Ectodermal cell (in vitro differentiated cells): ENCODE measurements at regions not wholly inside any gene's neighbourhood (a gene's known extent, or its start where the extent isn't known, plus 50 kb on each side); places are given as distances from the start of the nearest gene placed in this dataset.

Experiments used
- H3K27ac ChIP-seq: 2 replicates; pipeline ENCODE4 v1.7.0; 2013; ENCODE audit warnings: mild to moderate bottlenecking, low read depth, low read length; ENCODE audit not compliant: insufficient read depth, poor library complexity, severe bottlenecking
- H3K27me3 ChIP-seq: 2 replicates; pipeline ENCODE4 v1.7.0; 2013; ENCODE audit warnings: mild to moderate bottlenecking, low read length; ENCODE audit not compliant: insufficient read depth, control insufficient read depth, poor library complexity, severe bottlenecking
- H3K36me3 ChIP-seq: one replicate; pipeline ENCODE4 v1.7.0; 2013; ENCODE audit warnings: low read length; ENCODE audit not compliant: control insufficient read depth, insufficient read depth
- H3K4me1 ChIP-seq: one replicate; pipeline ENCODE4 v1.7.0; 2013; ENCODE audit warnings: low read length; ENCODE audit not compliant: control insufficient read depth, insufficient read depth
- H3K4me3 ChIP-seq: 2 replicates; pipeline ENCODE4 v1.7.0; 2013; ENCODE audit warnings: low read depth, low read length, control low read depth; ENCODE audit not compliant: insufficient read depth
- H3K9me3 ChIP-seq: 2 replicates; pipeline ENCODE4 v1.7.0; 2013; ENCODE audit warnings: mild to moderate bottlenecking, low read length, moderate library complexity; ENCODE audit not compliant: control insufficient read depth
- WGBS, 2 experiments: methylation state at CpG; one replicate each; pipeline ENCODE4 v1.1.7; 2013; ENCODE audit warnings: missing lambda C conversion rate in 2 of 2; 5-methylcytosine and 5-hydroxymethylcytosine counted together

- Histone ChIP-seq H3K4me1 (no peaks in the 10 kb centered on the region), H3K27ac (no peak overlapping the region), H3K9me3 (no peaks in the 10 kb centered on the region), H3K4me3 (no peak overlapping the region), H3K36me3 (no peaks in the 10 kb centered on the region), H3K27me3 (no peaks in the 10 kb centered on the region)
- WGBS, 2 experiments = 32 to 35% methylated on average over 3 of the region's 3 CpGs
Observed at GRCh38 chr12:77133566-77133965, 68.2 kb upstream of the E2F7 start.

DNA sequence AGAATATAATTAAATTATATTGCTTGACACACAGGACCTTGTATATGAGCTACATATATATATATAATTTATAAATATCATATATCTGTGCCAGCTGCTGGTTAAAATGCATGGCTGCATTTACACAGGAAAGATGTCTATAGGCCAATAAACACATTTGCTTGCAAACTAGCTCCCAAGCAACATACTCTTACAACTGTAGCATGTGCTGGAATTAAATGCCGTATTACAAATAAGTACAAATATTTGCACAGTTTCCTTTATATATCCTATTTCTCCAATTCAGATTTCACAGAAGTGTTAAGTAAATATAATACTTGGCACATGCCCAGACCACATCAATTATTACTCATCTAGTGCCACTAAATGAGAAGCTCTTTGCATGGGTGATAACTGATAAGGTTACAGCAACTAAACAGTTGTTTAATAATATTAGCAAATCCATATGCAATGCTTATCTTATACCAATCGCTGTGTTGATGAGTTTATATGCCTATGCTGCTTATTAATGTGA is 66.7 kb upstream of the E2F7 start:
- no peak overlapping the region for H3K27ac ChIP-seq
- no peaks in the 10 kb centered on the region for H3K9me3 ChIP-seq
- H3K36me3 ChIP-seq = no peaks in the 10 kb centered on the region
- H3K27me3 ChIP-seq = no peaks in the 10 kb centered on the region
- H3K4me1 ChIP-seq = no peaks in the 10 kb centered on the region
- 100% methylated on average over 1 of the region's 2 CpGs for WGBS, 2 experiments
- no peak overlapping the region for H3K4me3 ChIP-seq

- no peak overlapping the region for H3K4me3 ChIP-seq
- no peaks in the 10 kb centered on the region for H3K27me3 ChIP-seq
- no peaks in the 10 kb centered on the region for H3K4me1 ChIP-seq
- no peaks in the 10 kb centered on the region for H3K9me3 ChIP-seq
- 91 to 92% methylated on average over 6 of the region's 6 CpGs for WGBS, 2 experiments
- no peak overlapping the region for H3K27ac ChIP-seq
- H3K36me3 ChIP-seq = no peaks in the 10 kb centered on the region
Observed at GRCh38 chr12:77130193-77130592, 64.8 kb upstream of the E2F7 start.

GRCh38 chr12:77124767-77125166 is 59.4 kb upstream of the E2F7 start:
- WGBS, 2 experiments = 88 to 94% methylated on average over 2 of the region's 2 CpGs
- Histone ChIP-seq H3K4me3 (no peak overlapping the region), H3K4me1 (no peaks in the 10 kb centered on the region), H3K27ac (no peak overlapping the region), H3K36me3 (no peaks in the 10 kb centered on the region), H3K9me3 (no peaks in the 10 kb centered on the region), H3K27me3 (no peaks in the 10 kb centered on the region)

DNA sequence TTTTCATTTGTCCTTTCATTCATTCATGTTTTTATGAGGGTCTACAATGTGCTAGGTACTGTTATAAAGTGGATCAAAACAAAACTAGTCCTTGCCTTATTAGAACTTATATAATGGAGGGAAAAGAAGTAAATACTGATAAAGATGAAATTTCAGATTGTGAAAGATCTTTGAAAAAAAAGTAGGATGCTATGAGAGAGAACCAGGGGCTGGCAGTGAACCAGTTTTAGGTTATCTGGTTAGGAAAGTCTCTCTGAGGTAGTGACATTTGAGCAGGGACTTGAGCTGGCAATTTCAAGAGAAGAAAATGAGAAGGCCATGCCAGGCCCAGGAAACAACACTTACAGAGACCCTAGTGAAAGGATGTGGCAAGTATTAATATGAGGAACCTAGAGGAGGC is 57.3 kb upstream of the E2F7 start:
- Histone ChIP-seq H3K27me3 (no peaks in the 10 kb centered on the region), H3K4me1 (no peaks in the 10 kb centered on the region), H3K36me3 (no peaks in the 10 kb centered on the region), H3K4me3 (no peak overlapping the region), H3K9me3 (no peaks in the 10 kb centered on the region), H3K27ac (no peak overlapping the region)

DNA sequence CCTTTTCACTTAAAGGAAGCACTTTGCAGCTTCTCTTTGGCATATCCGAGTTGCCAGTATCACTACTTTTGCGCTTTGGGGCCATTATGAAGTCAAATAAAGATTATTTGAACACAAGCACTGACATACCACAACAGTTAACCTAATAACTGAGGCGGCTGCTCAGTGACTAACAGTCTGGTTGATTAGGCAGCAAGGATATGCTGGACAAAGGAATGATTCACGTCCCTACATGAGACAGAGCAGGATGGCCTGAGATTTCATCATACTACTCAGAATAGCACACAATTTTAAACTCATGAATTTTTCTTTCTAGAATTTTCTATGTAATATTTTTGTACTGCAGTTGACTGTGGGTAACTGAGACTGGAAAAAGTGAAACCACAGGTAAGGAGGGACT is 56.9 kb upstream of the E2F7 start:
- Histone ChIP-seq H3K9me3 (no peaks in the 10 kb centered on the region), H3K36me3 (no peaks in the 10 kb centered on the region), H3K27ac (no peak overlapping the region), H3K4me1 (no peaks in the 10 kb centered on the region), H3K27me3 (no peaks in the 10 kb centered on the region), H3K4me3 (no peak overlapping the region)
- WGBS, 2 experiments = 83 to 91% methylated on average over 4 of the region's 4 CpGs

DNA sequence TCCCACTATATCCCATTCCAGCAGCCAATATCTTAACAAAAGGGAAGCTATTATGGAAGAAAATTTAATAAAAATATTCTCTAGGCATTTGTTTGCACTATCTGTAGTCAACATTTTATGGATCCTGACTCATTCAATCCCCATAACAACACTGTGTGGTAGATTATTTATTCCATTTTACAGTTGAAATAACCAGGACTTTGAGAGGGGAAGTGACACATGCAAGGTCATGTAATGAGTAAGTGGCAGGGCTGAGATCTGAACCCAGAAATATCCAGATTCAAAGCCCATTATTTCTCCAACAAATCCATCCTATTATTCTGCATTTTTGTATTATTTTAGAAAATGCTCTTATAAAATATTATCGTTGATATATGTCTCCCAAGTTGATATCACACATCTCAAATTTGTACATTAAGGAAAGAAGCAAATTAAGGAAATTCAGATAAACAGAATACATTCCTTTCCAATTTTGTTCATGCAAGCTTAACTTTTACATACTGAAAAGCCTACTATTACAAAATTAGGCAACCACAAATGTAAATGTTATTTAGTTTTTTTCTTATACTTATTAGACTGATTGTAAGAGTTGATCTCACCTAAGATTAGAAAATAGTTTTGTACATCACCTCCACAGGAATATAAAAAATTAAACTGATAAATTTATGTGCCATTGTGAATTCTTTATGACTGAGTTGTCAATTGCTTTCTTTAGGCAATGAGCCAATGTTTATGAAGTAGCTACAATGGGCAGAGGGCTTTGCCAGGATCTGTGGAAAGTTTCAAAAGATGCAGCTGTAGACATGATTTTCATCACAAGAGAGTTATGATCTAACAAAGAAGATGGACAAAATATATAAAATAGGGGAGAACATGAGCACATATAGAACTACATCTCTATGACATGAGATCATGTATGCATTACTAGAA is 55.1 kb upstream of the E2F7 start:
- no peaks in the 10 kb centered on the region for H3K36me3 ChIP-seq
- H3K4me1 ChIP-seq = no peaks in the 10 kb centered on the region
- H3K27ac ChIP-seq = no peak overlapping the region
- H3K4me3 ChIP-seq = no peak overlapping the region
- WGBS, 2 experiments = 100% methylated on average over 1 of the region's 1 CpG; no CpG with 5 or more reads in 1 of the 2 experiments
- no peaks in the 10 kb centered on the region for H3K27me3 ChIP-seq
- no peaks in the 10 kb centered on the region for H3K9me3 ChIP-seq

DNA sequence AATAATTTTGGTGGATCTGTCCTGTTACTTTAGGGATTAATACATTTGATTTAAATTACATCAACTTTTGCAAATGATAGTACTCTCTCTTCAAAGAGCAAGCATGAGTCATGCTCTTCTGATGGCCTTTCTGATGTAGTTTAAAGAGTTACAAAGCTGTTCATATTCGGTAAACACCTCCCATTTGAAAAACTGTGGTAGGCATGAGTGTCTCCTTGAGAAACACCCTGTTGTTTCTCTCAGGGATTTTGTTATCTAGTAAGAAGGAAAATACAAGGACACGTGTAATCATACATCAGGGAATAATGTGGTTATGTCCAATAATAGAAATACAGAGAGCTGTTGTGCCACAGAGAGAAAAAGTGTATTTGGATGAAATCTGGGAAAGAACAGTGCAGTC is 53.3 kb upstream of the E2F7 start:
- H3K36me3 ChIP-seq = no peaks in the 10 kb centered on the region
- no peak overlapping the region for H3K4me3 ChIP-seq
- H3K4me1 ChIP-seq = no peaks in the 10 kb centered on the region
- WGBS, 2 experiments = 97 to 98% methylated on average over 2 of the region's 2 CpGs
- no peaks in the 10 kb centered on the region for H3K9me3 ChIP-seq
- H3K27me3 ChIP-seq = no peaks in the 10 kb centered on the region
- no peak overlapping the region for H3K27ac ChIP-seq

DNA sequence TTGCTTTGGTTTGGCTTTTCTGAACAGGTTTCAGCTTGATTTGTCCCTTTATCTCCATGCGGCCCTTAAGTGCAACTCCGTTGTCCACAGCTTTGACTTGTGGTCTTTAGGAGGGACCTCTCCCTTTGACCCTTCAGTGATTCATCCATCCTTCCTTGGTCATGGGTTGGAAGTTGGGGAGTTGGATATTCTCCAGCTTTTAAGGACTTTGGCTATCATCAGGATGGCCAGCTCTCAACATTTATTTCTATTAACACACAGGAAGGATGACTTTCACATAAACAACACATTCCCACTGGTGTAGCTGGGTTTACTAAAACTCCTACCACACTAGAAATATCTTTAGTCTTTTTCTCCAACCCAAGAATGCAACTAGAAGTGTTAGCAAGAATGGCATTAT is 50.9 kb upstream of the E2F7 start:
- Histone ChIP-seq H3K4me3 (no peak overlapping the region), H3K27ac (no peak overlapping the region), H3K4me1 (no peaks in the 10 kb centered on the region), H3K27me3 (no peaks in the 10 kb centered on the region), H3K36me3 (no peaks in the 10 kb centered on the region), H3K9me3 (no peaks in the 10 kb centered on the region)
- WGBS, 2 experiments = 93 to 95% methylated on average over 2 of the region's 2 CpGs

- Histone ChIP-seq H3K27me3 (no peaks in the 10 kb centered on the region), H3K9me3 (no peaks in the 10 kb centered on the region), H3K36me3 (no peaks in the 10 kb centered on the region), H3K27ac (no peak overlapping the region), H3K4me1 (no peaks in the 10 kb centered on the region), H3K4me3 (no peak overlapping the region)
- WGBS, 2 experiments = 100% methylated on average over 1 of the region's 1 CpG; no CpG with 5 or more reads in 1 of the 2 experiments
Observed at GRCh38 chr12:77115471-77115870, 50.1 kb upstream of the E2F7 start.
